ENCODE measurements at regions not wholly inside any gene's neighbourhood (a gene's known extent, or its start where the extent isn't known, plus 50 kb on each side); places are given as distances from the start of the nearest gene placed in this dataset.
"Not testable (repeated sequence)": the region's sequence is repeated elsewhere in the genome, so short reads cannot be mapped to it uniquely, and the experiment has no call there.

GRCh38 chr2:128512379-128513115 is 193.9 kb upstream of the HS6ST1 start:
- DNase-seq = no peak

- no peak for DNase-seq
Measured at GRCh38 chr2:128513116-128513960, 194.7 kb upstream of the HS6ST1 start.

GRCh38 chr2:128513961-128514283 is 195.3 kb upstream of the HS6ST1 start:
- no peak for DNase-seq

GRCh38 chr2:128514555-128514955 is 195.9 kb upstream of the HS6ST1 start:
- no peak for DNase-seq

- DNase-seq = no peak
Measured at GRCh38 chr2:128516938-128517337, 198.3 kb upstream of the HS6ST1 start.

GRCh38 chr2:128519028-128519427 is 200.4 kb upstream of the HS6ST1 start:
- not testable (repeated sequence) for DNase-seq

- no peak for DNase-seq
Measured at GRCh38 chr2:128519517-128520215, 201.0 kb upstream of the HS6ST1 start.

GRCh38 chr2:128520340-128520739 is 201.7 kb upstream of the HS6ST1 start:
- DNase-seq = no peak

GRCh38 chr2:128520791-128521190 is 202.1 kb upstream of the HS6ST1 start:
- no peak for DNase-seq

- DNase-seq = no peak
Measured at GRCh38 chr2:128521482-128521881, 202.8 kb upstream of the HS6ST1 start.

- no peak for DNase-seq
Measured at GRCh38 chr2:128522829-128523228, 204.2 kb upstream of the HS6ST1 start.

GRCh38 chr2:128523457-128523856 is 204.8 kb upstream of the HS6ST1 start:
- DNase-seq = no peak

GRCh38 chr2:128524183-128524582 is 205.5 kb upstream of the HS6ST1 start:
- DNase-seq = no peak

- no peak for DNase-seq
Measured at GRCh38 chr2:128525653-128526052, 207.0 kb upstream of the HS6ST1 start.

- DNase-seq = no peak
Measured at GRCh38 chr2:128526455-128526976, 207.8 kb upstream of the HS6ST1 start.

GRCh38 chr2:128528133-128528532 is 209.5 kb upstream of the HS6ST1 start:
- DNase-seq = no peak

GRCh38 chr2:128530025-128530573 is 211.4 kb upstream of the HS6ST1 start:
- DNase-seq = no peak

- no peak for DNase-seq
Measured at GRCh38 chr2:128531856-128532255, 213.2 kb upstream of the HS6ST1 start.

GRCh38 chr2:128533101-128533500 is 214.4 kb upstream of the HS6ST1 start:
- no peak for DNase-seq

GRCh38 chr2:128534688-128535392 is 216.2 kb upstream of the HS6ST1 start:
- DNase-seq = no peak

GRCh38 chr2:128535953-128536352 is 217.3 kb upstream of the HS6ST1 start:
- no peak for DNase-seq

- peak; percentile 42 for DNase-seq
Measured at GRCh38 chr2:128536925-128537620, 218.4 kb upstream of the HS6ST1 start.
